ENCODE measurements at regions not wholly inside any gene's neighbourhood (a gene's known extent, or its start where the extent isn't known, plus 50 kb on each side); places are given as distances from the start of the nearest gene placed in this dataset.

DNA sequence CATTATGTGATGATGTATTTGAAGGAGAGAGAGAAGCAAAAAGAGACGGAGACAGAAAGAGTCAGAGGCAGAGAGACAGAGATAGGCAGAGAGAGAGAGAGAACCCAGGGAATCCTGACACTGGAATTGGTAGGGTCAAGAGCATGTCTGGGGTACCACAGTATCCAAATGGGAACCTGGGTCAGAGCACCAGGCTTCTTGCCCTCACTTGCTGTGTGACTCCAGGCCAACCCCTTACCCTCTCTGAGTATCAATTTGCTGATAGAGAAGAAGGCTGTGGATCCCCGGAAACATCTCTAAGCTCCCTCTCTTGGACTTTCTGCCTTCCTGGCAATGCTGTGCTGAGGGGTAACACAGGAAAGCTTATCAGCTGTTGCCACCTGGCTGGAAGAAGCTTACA is 385.3 kb upstream of the SULF2 start:
- Histone ChIP-seq H3K27ac (no peak overlapping the region), H3K27me3 (no peaks in the 10 kb centered on the region), H3K36me3 (no peaks in the 10 kb centered on the region), H3K9me3 (ENCODE audit: low read depth) (no peaks in the 10 kb centered on the region), H3K4me1 (ENCODE audit: low read depth) (no peaks in the 10 kb centered on the region), H3K4me3 (no peak overlapping the region)
- no peak for DNase-seq (ENCODE audit: low read depth in 1 of 2, low spot score in 1 of 2)
- TF ChIP-seq, protein P1, sequence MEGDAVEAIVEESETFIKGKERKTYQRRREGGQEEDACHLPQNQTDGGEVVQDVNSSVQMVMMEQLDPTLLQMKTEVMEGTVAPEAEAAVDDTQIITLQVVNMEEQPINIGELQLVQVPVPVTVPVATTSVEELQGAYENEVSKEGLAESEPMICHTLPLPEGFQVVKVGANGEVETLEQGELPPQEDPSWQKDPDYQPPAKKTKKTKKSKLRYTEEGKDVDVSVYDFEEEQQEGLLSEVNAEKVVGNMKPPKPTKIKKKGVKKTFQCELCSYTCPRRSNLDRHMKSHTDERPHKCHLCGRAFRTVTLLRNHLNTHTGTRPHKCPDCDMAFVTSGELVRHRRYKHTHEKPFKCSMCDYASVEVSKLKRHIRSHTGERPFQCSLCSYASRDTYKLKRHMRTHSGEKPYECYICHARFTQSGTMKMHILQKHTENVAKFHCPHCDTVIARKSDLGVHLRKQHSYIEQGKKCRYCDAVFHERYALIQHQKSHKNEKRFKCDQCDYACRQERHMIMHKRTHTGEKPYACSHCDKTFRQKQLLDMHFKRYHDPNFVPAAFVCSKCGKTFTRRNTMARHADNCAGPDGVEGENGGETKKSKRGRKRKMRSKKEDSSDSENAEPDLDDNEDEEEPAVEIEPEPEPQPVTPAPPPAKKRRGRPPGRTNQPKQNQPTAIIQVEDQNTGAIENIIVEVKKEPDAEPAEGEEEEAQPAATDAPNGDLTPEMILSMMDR (IDR thresholded peaks at IDR 0.05; ENCODE audit: low read depth, low read length), result no peak

- no peaks in the 10 kb centered on the region for H3K36me3 ChIP-seq
- no peaks in the 10 kb centered on the region for H3K4me1 ChIP-seq (ENCODE audit: low read depth)
- H3K9me3 ChIP-seq (ENCODE audit: low read depth), result no peaks in the 10 kb centered on the region
- H3K27ac ChIP-seq, result no peak overlapping the region
- DNase-seq (ENCODE audit: low read depth in 1 of 2, low spot score in 1 of 2), result no peak
- no peaks in the 10 kb centered on the region for H3K27me3 ChIP-seq
- TF ChIP-seq, protein P1 (IDR thresholded peaks at IDR 0.05; ENCODE audit: low read depth, low read length), result no peak
- H3K4me3 ChIP-seq, result no peak overlapping the region
Observed at GRCh38 chr20:48169650-48170225, 384.5 kb upstream of the SULF2 start.

DNA sequence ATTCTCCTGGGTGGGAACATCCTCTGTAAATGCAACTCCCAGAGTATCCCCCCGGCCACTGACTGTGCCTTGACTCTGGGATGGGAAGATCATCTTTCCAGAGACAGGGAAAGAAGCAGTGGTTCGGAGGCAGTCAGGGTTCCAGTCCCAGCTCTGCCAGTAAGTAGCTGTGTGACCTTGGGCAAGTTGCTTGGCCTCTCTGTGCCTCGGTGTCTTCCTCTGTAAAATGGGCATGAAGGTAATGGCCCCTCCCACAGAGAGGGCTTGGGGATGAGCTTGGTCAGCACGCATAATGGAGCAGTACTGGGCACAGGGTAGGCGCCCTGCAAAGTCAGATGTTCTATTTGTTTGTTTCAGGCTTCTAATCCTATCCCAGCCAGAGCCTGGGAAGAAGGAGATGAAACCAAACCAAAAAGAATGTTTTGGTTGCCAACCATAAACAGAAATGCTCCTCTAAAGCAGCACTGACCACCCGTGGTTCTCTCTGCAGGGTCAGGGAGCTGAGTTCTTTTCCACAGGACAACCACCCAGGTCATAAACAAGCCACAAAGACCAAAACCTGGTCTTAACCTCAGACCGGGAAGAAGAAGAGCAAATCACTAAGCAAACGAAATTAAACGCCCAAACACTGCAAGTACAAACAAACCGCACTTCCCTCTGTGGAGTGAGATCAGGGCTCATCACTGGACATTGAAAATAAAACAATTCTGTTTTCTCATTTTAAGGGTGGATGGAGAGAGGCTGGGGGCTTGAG is 381.0 kb upstream of the SULF2 start:
- Histone ChIP-seq H3K27ac (no peak overlapping the region), H3K36me3 (no peaks in the 10 kb centered on the region), H3K27me3 (no peaks in the 10 kb centered on the region), H3K4me1 (ENCODE audit: low read depth) (no peaks in the 10 kb centered on the region), H3K9me3 (ENCODE audit: low read depth) (no peaks in the 10 kb centered on the region), H3K4me3 (no peak overlapping the region)
- TF ChIP-seq, protein P1 (IDR thresholded peaks at IDR 0.05; ENCODE audit: low read depth, low read length), result no peak
- DNase-seq (ENCODE audit: low read depth in 1 of 2, low spot score in 1 of 2), result no peak

GRCh38 chr20:48165401-48165685 is 380.1 kb upstream of the SULF2 start:
- no peaks in the 10 kb centered on the region for H3K27me3 ChIP-seq
- TF ChIP-seq, protein P1 (IDR thresholded peaks at IDR 0.05; ENCODE audit: low read depth, low read length), result no peak
- H3K9me3 ChIP-seq (ENCODE audit: low read depth), result no peaks in the 10 kb centered on the region
- no peak overlapping the region for H3K27ac ChIP-seq
- no peaks in the 10 kb centered on the region for H3K36me3 ChIP-seq
- H3K4me1 ChIP-seq (ENCODE audit: low read depth), result no peaks in the 10 kb centered on the region
- no peak for DNase-seq (ENCODE audit: low read depth in 1 of 2, low spot score in 1 of 2)
- no peak overlapping the region for H3K4me3 ChIP-seq

DNA sequence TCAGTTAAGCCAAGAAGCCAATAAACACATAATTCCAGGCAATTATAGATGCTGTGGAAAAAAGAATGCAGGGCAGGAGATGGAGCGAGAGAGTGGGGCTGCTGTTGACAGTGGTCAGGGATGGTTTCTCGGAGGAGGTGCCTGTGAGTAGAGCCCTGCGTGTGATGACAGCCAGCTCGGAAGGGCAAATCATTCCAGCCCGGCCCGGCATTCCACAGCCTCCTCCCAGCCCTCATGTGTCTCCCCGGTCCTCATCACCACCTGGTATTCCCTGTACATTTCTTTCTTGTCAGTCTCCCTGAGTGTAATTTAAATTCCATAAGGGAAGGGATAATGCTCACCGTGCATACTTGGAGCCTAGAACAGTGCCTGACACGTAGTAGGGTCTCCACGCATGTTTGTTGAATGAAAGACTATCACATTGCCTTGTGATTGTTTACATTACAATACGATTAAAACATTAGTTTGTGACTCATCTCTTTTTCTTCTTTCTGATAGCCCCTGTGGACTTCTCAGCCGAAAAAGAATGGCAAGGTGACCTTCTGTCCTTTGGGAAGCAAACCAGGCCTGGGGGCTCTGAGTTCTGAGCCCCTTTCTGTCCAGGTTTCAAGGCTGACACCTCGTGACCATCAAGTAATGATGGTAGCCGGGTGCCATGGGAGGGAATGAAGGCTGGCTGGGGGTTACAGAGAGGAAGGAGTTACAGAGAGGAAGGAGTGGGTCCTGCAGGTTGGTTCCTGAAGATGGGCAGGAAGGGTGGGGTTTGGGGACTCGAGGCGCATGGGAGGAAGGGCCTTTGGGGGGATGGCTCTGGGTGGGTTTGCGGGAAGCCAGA is 379.5 kb upstream of the SULF2 start:
- Histone ChIP-seq H3K9me3 (ENCODE audit: low read depth) (no peaks in the 10 kb centered on the region), H3K27me3 (no peaks in the 10 kb centered on the region), H3K4me1 (ENCODE audit: low read depth) (no peaks in the 10 kb centered on the region), H3K4me3 (no peak overlapping the region), H3K36me3 (no peaks in the 10 kb centered on the region), H3K27ac (no peak overlapping the region)
- TF ChIP-seq, protein P1 (IDR thresholded peaks at IDR 0.05; ENCODE audit: low read depth, low read length), result no peak
- no peak for DNase-seq (ENCODE audit: low read depth in 1 of 2, low spot score in 1 of 2)
